H9 (cell line): ENCODE measurements at regions not wholly inside any gene's neighbourhood (a gene's known extent, or its start where the extent isn't known, plus 50 kb on each side); places are given as distances from the start of the nearest gene placed in this dataset.

ENCODE experiments used
- DNase-seq: peaks from one replicate; pipeline ENCODE4 v3.0.0-alpha.2; 2017
- H2AFZ ChIP-seq: one replicate; pipeline ENCODE4 v1.6.1; 2013; ENCODE audit warnings: mild to moderate bottlenecking, low read length, control low read depth, moderate library complexity
- H2AK5ac ChIP-seq: 2 replicates; pipeline ENCODE4 v1.6.1; 2013; ENCODE audit warnings: low read length, control low read depth, mixed read lengths; ENCODE audit not compliant: insufficient read length
- H2BK120ac ChIP-seq: one replicate; pipeline ENCODE4 v1.6.1; 2013; ENCODE audit warnings: low read depth, mild to moderate bottlenecking, low read length, control low read depth, inconsistent platforms; ENCODE audit not compliant: poor library complexity, severe bottlenecking
- H2BK12ac ChIP-seq: 2 replicates; pipeline ENCODE4 v1.6.1; 2013; ENCODE audit warnings: low read length, control low read depth, mixed read lengths, low read depth; ENCODE audit not compliant: insufficient read length
- H2BK15ac ChIP-seq: 2 replicates; pipeline ENCODE4 v1.6.1; 2013; ENCODE audit warnings: low read depth, low read length, control low read depth
- H2BK20ac ChIP-seq: one replicate; pipeline ENCODE4 v1.6.1; 2013; ENCODE audit warnings: low read depth, mild to moderate bottlenecking, low read length, control low read depth, inconsistent platforms; ENCODE audit not compliant: poor library complexity, severe bottlenecking
- H2BK5ac ChIP-seq: 2 replicates; pipeline ENCODE4 v1.6.1; 2013; ENCODE audit warnings: low read length, control low read depth, mixed read lengths; ENCODE audit not compliant: insufficient read length
- H3K14ac ChIP-seq: 2 replicates; pipeline ENCODE4 v1.6.1; 2013; ENCODE audit warnings: low read length, control low read depth; ENCODE audit not compliant: insufficient read depth
- H3K18ac ChIP-seq: 2 replicates; pipeline ENCODE4 v1.6.1; 2013; ENCODE audit warnings: low read depth, mild to moderate bottlenecking, mixed read lengths, low read length, control low read depth; ENCODE audit not compliant: insufficient read length
- H3K23ac ChIP-seq: 2 replicates; pipeline ENCODE4 v1.6.1; 2013; ENCODE audit warnings: low read length, control low read depth, mixed read lengths, low read depth; ENCODE audit not compliant: insufficient read length
- H3K23me2 ChIP-seq: 2 replicates; pipeline ENCODE4 v1.6.1; 2013; ENCODE audit warnings: low read depth, mild to moderate bottlenecking, mixed read lengths, low read length, control low read depth; ENCODE audit not compliant: insufficient read length, poor library complexity, severe bottlenecking
- H3K27ac ChIP-seq: 2 replicates; pipeline ENCODE4 v1.5.1; 2013; ENCODE audit warnings: low read length, control low read depth, mixed read lengths, low read depth; ENCODE audit not compliant: insufficient read length
- H3K27me3 ChIP-seq: 2 replicates; pipeline ENCODE4 v1.6.1; 2013; ENCODE audit warnings: low read length, control low read depth, inconsistent platforms; ENCODE audit not compliant: insufficient read depth
- H3K4ac ChIP-seq: 2 replicates; pipeline ENCODE4 v1.6.1; 2013; ENCODE audit warnings: low read depth, mild to moderate bottlenecking, control low read depth, inconsistent platforms, low read length, moderate library complexity
- H3K4me1 ChIP-seq: 2 replicates; pipeline ENCODE4 v1.6.1; 2013; ENCODE audit warnings: low read length, control low read depth, inconsistent platforms; ENCODE audit not compliant: insufficient read depth
- H3K4me2 ChIP-seq: 2 replicates; pipeline ENCODE4 v1.6.1; 2013; ENCODE audit warnings: low read length, control low read depth, mixed read lengths; ENCODE audit not compliant: insufficient read length, insufficient read depth
- H3K56ac ChIP-seq: 2 replicates; pipeline ENCODE4 v1.6.1; 2013; ENCODE audit warnings: low read depth, mild to moderate bottlenecking, mixed read lengths, low read length, control low read depth; ENCODE audit not compliant: insufficient read length
- H3K79me1 ChIP-seq: 2 replicates; pipeline ENCODE4 v1.6.1; 2013; ENCODE audit warnings: low read depth, mild to moderate bottlenecking, moderate library complexity, low read length, control low read depth, inconsistent platforms; ENCODE audit not compliant: insufficient read depth, poor library complexity, severe bottlenecking
- H3K79me2 ChIP-seq: 2 replicates; pipeline ENCODE4 v1.6.1; 2013; ENCODE audit warnings: low read length, control low read depth, inconsistent platforms; ENCODE audit not compliant: insufficient read depth
- H3K9ac ChIP-seq: 2 replicates; pipeline ENCODE4 v1.6.1; 2013; ENCODE audit warnings: low read length, control low read depth, mixed read lengths; ENCODE audit not compliant: insufficient read length; ENCODE audit errors: extremely low read depth
- H3K9me3 ChIP-seq: one replicate; pipeline ENCODE4 v1.6.1; 2013; ENCODE audit warnings: low read depth, low read length, inconsistent platforms; ENCODE audit not compliant: control insufficient read depth
- H3T11ph ChIP-seq: one replicate; pipeline ENCODE4 v1.6.1; 2013; ENCODE audit warnings: mild to moderate bottlenecking, low read length, control low read depth, inconsistent platforms
- H4K20me1 ChIP-seq: one replicate; pipeline ENCODE4 v1.6.1; 2013; ENCODE audit not compliant: control insufficient read depth, insufficient read length, insufficient read depth
- H4K5ac ChIP-seq: 2 replicates; pipeline ENCODE4 v1.6.1; 2013; ENCODE audit warnings: low read depth, mild to moderate bottlenecking, mixed read lengths, low read length, control low read depth; ENCODE audit not compliant: insufficient read length
- H4K8ac ChIP-seq: replicated peaks from 2 replicates; pipeline ENCODE4 v1.6.1; 2013; ENCODE audit warnings: low read length, control low read depth, mixed read lengths, low read depth; ENCODE audit not compliant: insufficient read length
- H4K91ac ChIP-seq: 2 replicates; pipeline ENCODE4 v1.6.1; 2013; ENCODE audit warnings: low read depth, mild to moderate bottlenecking, moderate library complexity, mixed read lengths, low read length, control low read depth; ENCODE audit not compliant: insufficient read length
- H3K27ac Mint-ChIP-seq, 3 experiments: 2 replicates in 2 of 3; 3 replicates in 1 of 3; pipeline ENCODE4 v1.8.0; 2020 to 2021; ENCODE audit warnings: mixed read lengths in 3 of 3, mild to moderate bottlenecking in 1 of 3, moderate library complexity in 1 of 3
- H3K27me3 Mint-ChIP-seq: 2 replicates; pipeline ENCODE4 v1.8.0; 2021; ENCODE audit warnings: low read depth, mild to moderate bottlenecking, moderate library complexity, mixed read lengths
- H3K36me3 Mint-ChIP-seq, 3 experiments: 2 replicates in 2 of 3; 3 replicates in 1 of 3; pipeline ENCODE4 v1.8.0; 2020 to 2021; ENCODE audit warnings: low read depth in 3 of 3, mixed read lengths in 3 of 3; ENCODE audit not compliant: insufficient read depth in 1 of 3
- H3K4me1 Mint-ChIP-seq, 2 experiments: 2 replicates each; pipeline ENCODE4 v1.8.0; 2020; ENCODE audit warnings: mixed read lengths in 2 of 2
- H3K4me3 Mint-ChIP-seq, 2 experiments: 2 replicates in 1 of 2; 3 replicates in 1 of 2; pipeline ENCODE4 v1.8.0; 2020 to 2021; ENCODE audit warnings: mild to moderate bottlenecking in 2 of 2, mixed read lengths in 2 of 2, moderate library complexity in 1 of 2
- H3K9me3 Mint-ChIP-seq, 2 experiments: 2 replicates in 1 of 2; 3 replicates in 1 of 2; pipeline ENCODE4 v1.8.0; 2020; ENCODE audit warnings: mild to moderate bottlenecking in 2 of 2, mixed read lengths in 2 of 2, moderate library complexity in 1 of 2
- WGBS: extraction: QIAGEN DNeasy Blood & Tissue Kit; methylation state at CpG from one replicate; pipeline ENCODE4 v1.1.7; 2013; ENCODE audit warnings: missing lambda C conversion rate, low lambda C conversion rate, mixed read lengths; ENCODE audit not compliant: insufficient read length; ENCODE audit errors: extremely low coverage; 5-methylcytosine and 5-hydroxymethylcytosine counted together
- TF ChIP-seq, protein P1 (sequence below): fragments of 200-600 bp; sonication (generic); conservative IDR thresholded peaks from 3 replicates; pipeline ENCODE4 v1.8.0; 2021; ENCODE audit warnings: antibody characterized with exemption, mild to moderate bottlenecking

DNA sequence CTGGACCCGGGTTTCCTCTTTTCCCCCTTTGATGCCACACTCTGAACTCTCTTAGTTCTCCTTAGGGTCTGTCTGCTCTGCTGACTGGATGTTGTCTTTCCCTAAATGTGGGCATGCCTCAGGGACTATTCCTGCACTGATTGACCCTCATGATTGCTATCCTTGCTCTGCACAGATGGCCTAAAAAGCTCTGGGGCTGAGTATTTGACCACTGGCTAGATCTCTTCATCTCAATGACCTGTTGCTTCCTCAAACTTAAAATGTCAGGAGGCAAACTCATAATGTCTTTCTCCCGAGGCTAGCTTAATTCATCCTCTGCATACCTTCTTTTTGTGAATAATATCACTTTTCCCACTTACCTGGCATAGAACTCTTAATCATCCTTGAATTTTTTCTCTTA lies 157.4 kb downstream of the GATB start:
- H2BK20ac ChIP-seq: no peak overlapping the region
- no peak overlapping the region for H2AFZ ChIP-seq
- Mint-ChIP-seq H3K27me3 (no peaks in the 10 kb centered on the region), H3K4me3 (no peak overlapping the region), H3K36me3 (peaks cover 13 to 29% (median 23%) of the 10 kb centered on the region in 3 experiments), H3K4me1 (peaks cover 5 to 9% of the 10 kb centered on the region in 2 experiments), H3K9me3 (peaks cover 6% of the 10 kb centered on the region in 2 experiments; a peak in 4 of 5 replicates), H3K27ac (no peak overlapping the region; a peak in 1 of 7 replicates)
- H3K4ac ChIP-seq: no peak overlapping the region
- no peak overlapping the region for H3K14ac ChIP-seq
- no peak overlapping the region for H3K4me2 ChIP-seq
- H3K9ac ChIP-seq: no peak overlapping the region
- H3K4me1 ChIP-seq: peaks cover 3% of the 10 kb centered on the region; the same call in 1 of the 2 replicates
- no peak overlapping the region for H2BK15ac ChIP-seq
- H4K5ac ChIP-seq: no peak overlapping the region
- no peak overlapping the region for H4K8ac ChIP-seq
- no peak overlapping the region for H2BK120ac ChIP-seq
- 0 out of 2 replicates have a peak, but pooled peaks cover 1% of the 10 kb centered on the region for H3K79me2 ChIP-seq
- DNase-seq: no peak
- no peak overlapping the region for H2AK5ac ChIP-seq
- H3K27ac ChIP-seq: no peak overlapping the region
- no peaks in the 10 kb centered on the region for H3K79me1 ChIP-seq
- H3K23ac ChIP-seq: no peak overlapping the region
- H3K56ac ChIP-seq: no peak overlapping the region
- H4K91ac ChIP-seq: no peak overlapping the region
- TF ChIP-seq, protein P1, sequence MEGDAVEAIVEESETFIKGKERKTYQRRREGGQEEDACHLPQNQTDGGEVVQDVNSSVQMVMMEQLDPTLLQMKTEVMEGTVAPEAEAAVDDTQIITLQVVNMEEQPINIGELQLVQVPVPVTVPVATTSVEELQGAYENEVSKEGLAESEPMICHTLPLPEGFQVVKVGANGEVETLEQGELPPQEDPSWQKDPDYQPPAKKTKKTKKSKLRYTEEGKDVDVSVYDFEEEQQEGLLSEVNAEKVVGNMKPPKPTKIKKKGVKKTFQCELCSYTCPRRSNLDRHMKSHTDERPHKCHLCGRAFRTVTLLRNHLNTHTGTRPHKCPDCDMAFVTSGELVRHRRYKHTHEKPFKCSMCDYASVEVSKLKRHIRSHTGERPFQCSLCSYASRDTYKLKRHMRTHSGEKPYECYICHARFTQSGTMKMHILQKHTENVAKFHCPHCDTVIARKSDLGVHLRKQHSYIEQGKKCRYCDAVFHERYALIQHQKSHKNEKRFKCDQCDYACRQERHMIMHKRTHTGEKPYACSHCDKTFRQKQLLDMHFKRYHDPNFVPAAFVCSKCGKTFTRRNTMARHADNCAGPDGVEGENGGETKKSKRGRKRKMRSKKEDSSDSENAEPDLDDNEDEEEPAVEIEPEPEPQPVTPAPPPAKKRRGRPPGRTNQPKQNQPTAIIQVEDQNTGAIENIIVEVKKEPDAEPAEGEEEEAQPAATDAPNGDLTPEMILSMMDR: no peak
- H3K27me3 ChIP-seq: no peaks in the 10 kb centered on the region
- WGBS: no CpG with 5 or more reads among the region's 2 CpGs
- no peaks in the 10 kb centered on the region for H3K23me2 ChIP-seq
- H3T11ph ChIP-seq: no peak overlapping the region
- H2BK5ac ChIP-seq: no peak overlapping the region
- H3K9me3 ChIP-seq: no peaks in the 10 kb centered on the region
- H2BK12ac ChIP-seq: no peak overlapping the region
- no peaks in the 10 kb centered on the region for H4K20me1 ChIP-seq
- no peak overlapping the region for H3K18ac ChIP-seq
